Fibroblast of the conjunctiva (primary cell): ENCODE measurements at regions not wholly inside any gene's neighbourhood (a gene's known extent, or its start where the extent isn't known, plus 50 kb on each side); places are given as distances from the start of the nearest gene placed in this dataset.

Experiments used
- DNase-seq: peaks from one replicate; pipeline ENCODE4 v3.0.0-alpha.2; 2010; ENCODE audit warnings: low read depth

- DNase-seq: peak; percentile 95
Observed at GRCh38 chr4:128528793-128529553, 241.4 kb upstream of the PGRMC2 start.

GRCh38 chr4:128527946-128528576 is 240.4 kb upstream of the PGRMC2 start:
- no peak for DNase-seq

GRCh38 chr4:128527351-128527750 is 239.7 kb upstream of the PGRMC2 start:
- DNase-seq: no peak

GRCh38 chr4:128525992-128526630 is 238.5 kb upstream of the PGRMC2 start:
- DNase-seq: no peak

- DNase-seq: peak; percentile 51
Observed at GRCh38 chr4:128525387-128525786, 237.8 kb upstream of the PGRMC2 start.

GRCh38 chr4:128524311-128524710 is 236.7 kb upstream of the PGRMC2 start:
- peak; percentile 93 for DNase-seq

GRCh38 chr4:128521648-128522111 is 234.1 kb upstream of the PGRMC2 start:
- DNase-seq: no peak

GRCh38 chr4:128521156-128521555 is 233.5 kb upstream of the PGRMC2 start:
- no peak for DNase-seq

GRCh38 chr4:128519163-128519830 is 231.7 kb upstream of the PGRMC2 start:
- peak; percentile 53 for DNase-seq

GRCh38 chr4:128517739-128518510 is 230.3 kb upstream of the PGRMC2 start:
- DNase-seq: peak; percentile 98

GRCh38 chr4:128517096-128517738 is 229.6 kb upstream of the PGRMC2 start:
- DNase-seq: peak; percentile 87

GRCh38 chr4:128516301-128516969 is 228.8 kb upstream of the PGRMC2 start:
- DNase-seq: peak; percentile 84

- DNase-seq: peak; percentile 72
Observed at GRCh38 chr4:128513664-128514484, 226.3 kb upstream of the PGRMC2 start.

- DNase-seq: no peak
Observed at GRCh38 chr4:128512767-128513322, 225.2 kb upstream of the PGRMC2 start.

GRCh38 chr4:128512161-128512560 is 224.5 kb upstream of the PGRMC2 start:
- DNase-seq: peak; percentile 79

GRCh38 chr4:128510850-128511249 is 223.2 kb upstream of the PGRMC2 start:
- no peak for DNase-seq

- DNase-seq: no peak
Observed at GRCh38 chr4:128502818-128503527, 215.4 kb upstream of the PGRMC2 start.

- DNase-seq: no peak
Observed at GRCh38 chr4:128501239-128501638, 213.6 kb upstream of the PGRMC2 start.
